ENCODE measurements at regions not wholly inside any gene's neighbourhood (a gene's known extent, or its start where the extent isn't known, plus 50 kb on each side); places are given as distances from the start of the nearest gene placed in this dataset.
"Not testable (repeated sequence)": the region's sequence is repeated elsewhere in the genome, so short reads cannot be mapped to it uniquely, and the experiment has no call there.

DNA sequence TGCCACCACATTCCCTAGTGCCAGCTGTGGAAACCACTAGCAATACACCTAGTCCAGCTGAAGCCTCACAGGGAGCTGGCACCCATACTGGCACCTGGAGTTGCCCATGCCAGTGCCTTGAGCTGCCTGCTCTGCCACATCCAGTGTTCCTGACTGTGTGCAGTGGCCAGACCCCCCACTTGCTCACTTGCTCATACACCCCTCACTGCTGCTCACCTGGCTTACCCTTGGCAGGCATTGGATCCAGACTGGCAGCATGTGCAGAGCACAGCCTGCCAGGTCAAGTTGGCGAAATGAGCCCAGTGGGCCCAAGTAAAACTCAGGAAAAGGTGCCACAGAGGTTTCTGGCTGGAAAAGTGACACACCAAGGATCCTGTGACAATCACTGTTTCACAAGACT lies 1618.6 kb upstream of the PRMT6 start:
- no peak for TF ChIP-seq EP300 (IDR thresholded peaks at IDR 0.05)
- TF ChIP-seq, protein P1, sequence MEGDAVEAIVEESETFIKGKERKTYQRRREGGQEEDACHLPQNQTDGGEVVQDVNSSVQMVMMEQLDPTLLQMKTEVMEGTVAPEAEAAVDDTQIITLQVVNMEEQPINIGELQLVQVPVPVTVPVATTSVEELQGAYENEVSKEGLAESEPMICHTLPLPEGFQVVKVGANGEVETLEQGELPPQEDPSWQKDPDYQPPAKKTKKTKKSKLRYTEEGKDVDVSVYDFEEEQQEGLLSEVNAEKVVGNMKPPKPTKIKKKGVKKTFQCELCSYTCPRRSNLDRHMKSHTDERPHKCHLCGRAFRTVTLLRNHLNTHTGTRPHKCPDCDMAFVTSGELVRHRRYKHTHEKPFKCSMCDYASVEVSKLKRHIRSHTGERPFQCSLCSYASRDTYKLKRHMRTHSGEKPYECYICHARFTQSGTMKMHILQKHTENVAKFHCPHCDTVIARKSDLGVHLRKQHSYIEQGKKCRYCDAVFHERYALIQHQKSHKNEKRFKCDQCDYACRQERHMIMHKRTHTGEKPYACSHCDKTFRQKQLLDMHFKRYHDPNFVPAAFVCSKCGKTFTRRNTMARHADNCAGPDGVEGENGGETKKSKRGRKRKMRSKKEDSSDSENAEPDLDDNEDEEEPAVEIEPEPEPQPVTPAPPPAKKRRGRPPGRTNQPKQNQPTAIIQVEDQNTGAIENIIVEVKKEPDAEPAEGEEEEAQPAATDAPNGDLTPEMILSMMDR (IDR thresholded peaks at IDR 0.05), result no peak
- TF ChIP-seq POLR2A (IDR thresholded peaks at IDR 0.05), result no peak
- intact Hi-C loops (cut with DNase I), result no loop called here
- H3K9me3 ChIP-seq, result no peaks in the 10 kb centered on the region
- WGBS, 3 donors, result 89 to 100% (median 100%) methylated on average over 1 of the region's 1 CpG
- no peak for DNase-seq
- no peak overlapping the region for H3K4me3 ChIP-seq
- H3K4me1 ChIP-seq (ENCODE audit: insufficient read depth), result no peaks in the 10 kb centered on the region
- no peak overlapping the region for H3K27ac ChIP-seq
- H3K36me3 ChIP-seq, result no peaks in the 10 kb centered on the region
- no peaks in the 10 kb centered on the region for H3K27me3 ChIP-seq

DNA sequence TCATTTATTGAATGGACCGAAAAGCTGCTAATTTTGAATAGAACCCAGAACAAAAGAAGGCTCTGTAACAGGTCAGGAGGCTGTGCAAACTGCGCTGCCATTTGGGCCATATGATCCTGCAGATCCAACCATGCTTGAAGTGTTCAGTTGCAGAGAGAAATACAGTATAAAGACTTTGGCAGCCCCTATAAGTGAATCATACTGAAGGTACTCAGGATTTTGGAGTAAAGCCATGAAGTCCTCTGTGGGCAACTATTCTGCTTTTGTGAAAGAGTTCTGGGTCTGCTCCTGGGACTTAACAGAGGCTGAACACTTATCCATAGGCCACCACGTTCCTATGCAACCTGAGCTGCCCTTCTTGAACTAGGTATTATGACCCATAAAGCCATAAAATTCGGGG lies 1613.6 kb upstream of the PRMT6 start:
- TF ChIP-seq POLR2A (IDR thresholded peaks at IDR 0.05) (no peak), EP300 (IDR thresholded peaks at IDR 0.05) (no peak)
- TF ChIP-seq, protein P1 (IDR thresholded peaks at IDR 0.05), result no peak

DNA sequence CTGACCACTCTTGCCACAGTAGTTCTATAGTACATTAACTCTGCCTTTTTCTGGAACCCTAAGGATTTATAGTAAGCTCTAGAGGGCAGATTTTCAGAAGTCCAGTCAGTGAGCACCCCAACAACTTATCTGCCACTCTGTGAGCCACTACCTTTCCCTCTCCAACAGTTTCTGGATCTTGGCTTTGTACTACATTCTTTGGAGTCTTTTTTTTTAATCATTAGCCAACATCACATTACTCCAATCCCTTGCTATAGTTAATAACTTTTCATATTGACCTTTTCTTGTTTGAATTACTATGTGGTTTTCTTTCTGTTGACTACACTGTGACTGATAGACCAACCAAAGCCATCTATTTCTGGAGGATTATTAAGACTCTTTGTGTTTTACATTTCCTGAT lies 1596.7 kb upstream of the PRMT6 start:
- TF ChIP-seq POLR2A (IDR thresholded peaks at IDR 0.05) (no peak), EP300 (IDR thresholded peaks at IDR 0.05) (no peak)
- TF ChIP-seq, protein P1 (IDR thresholded peaks at IDR 0.05), result no peak
- no peak for DNase-seq
- H3K9me3 ChIP-seq, result no peaks in the 10 kb centered on the region
- H3K4me1 ChIP-seq (ENCODE audit: insufficient read depth), result no peaks in the 10 kb centered on the region
- no peaks in the 10 kb centered on the region for H3K27me3 ChIP-seq
- intact Hi-C loops (cut with DNase I), result loop anchor here in 1 of 4 donors (1.0 kb wide), 1 partner anchor 25 kb away; no protein-coding TSS in a partner anchor
- no peaks in the 10 kb centered on the region for H3K36me3 ChIP-seq
- H3K4me3 ChIP-seq, result no peak overlapping the region
- no peak overlapping the region for H3K27ac ChIP-seq

More for the DNA sequence above, 1613.6 kb upstream of the PRMT6 start:
- Histone ChIP-seq H3K4me1 (ENCODE audit: insufficient read depth) (no peaks in the 10 kb centered on the region), H3K4me3 (no peak overlapping the region), H3K9me3 (no peaks in the 10 kb centered on the region), H3K36me3 (no peaks in the 10 kb centered on the region), H3K27me3 (no peaks in the 10 kb centered on the region), H3K27ac (no peak overlapping the region)
- intact Hi-C loops (cut with DNase I), result no loop called here
- 71 to 93% (median 82%) methylated on average over 4 of the region's 4 CpGs for WGBS, 3 donors
- DNase-seq, result no peak

DNA sequence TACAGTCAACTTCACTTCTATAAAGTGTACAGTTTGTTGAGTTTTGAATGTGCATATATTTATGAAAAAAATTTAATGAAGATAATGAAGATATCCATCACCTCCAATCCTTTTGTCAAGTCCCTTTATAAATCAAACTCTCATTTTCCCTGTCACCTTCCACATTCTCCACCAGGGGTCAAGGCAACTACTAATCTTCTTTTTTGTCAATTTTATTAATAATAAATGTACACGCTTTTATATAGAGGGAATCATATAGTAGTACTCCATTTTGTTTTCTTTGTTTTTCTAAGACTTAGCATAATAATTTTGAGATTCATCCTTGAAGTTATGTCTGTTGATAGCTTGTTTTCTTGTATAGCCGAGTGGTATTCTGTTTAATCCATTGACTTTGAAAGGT lies 1594.2 kb upstream of the PRMT6 start:
- Histone ChIP-seq H3K27me3 (no peaks in the 10 kb centered on the region), H3K4me3 (no peak overlapping the region), H3K9me3 (no peaks in the 10 kb centered on the region), H3K27ac (no peak overlapping the region), H3K36me3 (no peaks in the 10 kb centered on the region), H3K4me1 (ENCODE audit: insufficient read depth) (no peaks in the 10 kb centered on the region)
- intact Hi-C loops (cut with DNase I), result no loop called here
- DNase-seq, result no peak
- 89 to 90% (median 89%) methylated on average over 2 of the region's 2 CpGs for WGBS, 3 donors
- TF ChIP-seq EP300 (IDR thresholded peaks at IDR 0.05) (no peak), POLR2A (IDR thresholded peaks at IDR 0.05) (no peak)
- TF ChIP-seq, protein P1 (IDR thresholded peaks at IDR 0.05), result no peak

DNA sequence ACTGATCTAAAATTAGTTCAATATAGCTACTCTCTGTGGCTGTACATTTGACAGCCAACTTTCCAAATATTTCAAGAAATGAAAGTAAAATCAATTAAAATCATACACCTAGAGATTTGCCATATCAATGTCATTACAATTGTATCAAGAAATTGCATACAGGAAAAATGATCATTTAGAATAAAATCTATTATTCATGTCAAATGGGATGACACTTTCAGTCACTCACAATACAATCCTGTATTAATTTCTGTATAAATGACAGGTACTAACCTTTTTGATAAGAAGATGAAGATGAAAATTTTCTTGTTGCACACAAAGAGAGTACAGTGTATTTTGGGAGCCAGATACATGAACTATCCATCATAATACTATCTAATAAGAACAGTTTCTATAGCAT lies 1588.9 kb upstream of the PRMT6 start:
- no peaks in the 10 kb centered on the region for H3K36me3 ChIP-seq
- no peak overlapping the region for H3K27ac ChIP-seq
- H3K27me3 ChIP-seq, result no peaks in the 10 kb centered on the region
- H3K4me3 ChIP-seq, result no peak overlapping the region
- DNase-seq, result no peak
- intact Hi-C loops (cut with DNase I), result no loop called here
- H3K9me3 ChIP-seq, result no peaks in the 10 kb centered on the region
- no peaks in the 10 kb centered on the region for H3K4me1 ChIP-seq (ENCODE audit: insufficient read depth)
- no peak for TF ChIP-seq EP300 (IDR thresholded peaks at IDR 0.05)
- TF ChIP-seq, protein P1 (IDR thresholded peaks at IDR 0.05), result no peak
- no peak for TF ChIP-seq POLR2A (IDR thresholded peaks at IDR 0.05)

DNA sequence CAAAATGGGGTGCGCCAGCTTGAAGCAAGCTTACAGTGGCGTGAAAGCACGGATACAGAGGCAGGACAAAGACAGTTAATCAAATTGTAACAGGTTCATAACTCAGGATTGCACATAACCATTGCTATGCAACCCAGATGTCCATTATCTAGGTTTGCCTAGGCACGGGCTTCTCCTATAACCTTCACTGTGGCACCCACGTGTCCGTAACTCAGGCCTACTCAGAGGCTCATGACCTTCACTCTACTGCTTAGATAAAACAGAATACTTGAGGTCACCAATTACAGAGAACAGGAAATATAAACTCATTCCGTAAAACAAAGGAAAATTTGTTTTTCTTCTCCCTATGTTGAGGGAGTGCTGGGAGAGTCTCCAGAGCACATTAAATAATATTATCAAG lies 1585.9 kb upstream of the PRMT6 start:
- DNase-seq, result peak in 1 of 5 donors; percentile 9
- intact Hi-C loops (cut with DNase I), result not testable (repeated sequence)

More for the DNA sequence above, 1585.9 kb upstream of the PRMT6 start:
- not testable (repeated sequence) for H3K27ac ChIP-seq; H3K36me3 ChIP-seq; H3K27me3 ChIP-seq; H3K9me3 ChIP-seq; H3K4me1 ChIP-seq (ENCODE audit: insufficient read depth); H3K4me3 ChIP-seq
- WGBS, 3 donors, result 36 to 47% (median 37%) methylated on average over 7 of the region's 7 CpGs
